LHCN-M2 (cell line): ENCODE measurements at regions not wholly inside any gene's neighbourhood (a gene's known extent, or its start where the extent isn't known, plus 50 kb on each side); places are given as distances from the start of the nearest gene placed in this dataset.
A peak's percentile ranks its signal among the peaks of the same experiment; 100 is the strongest.
"Not testable (repeated sequence)": the region's sequence is repeated elsewhere in the genome, so short reads cannot be mapped to it uniquely, and the experiment has no call there.

Experiments
- DNase-seq: peaks from one replicate; pipeline ENCODE4 v3.0.0-alpha.2; 2012; ENCODE audit warnings: low read depth

DNA sequence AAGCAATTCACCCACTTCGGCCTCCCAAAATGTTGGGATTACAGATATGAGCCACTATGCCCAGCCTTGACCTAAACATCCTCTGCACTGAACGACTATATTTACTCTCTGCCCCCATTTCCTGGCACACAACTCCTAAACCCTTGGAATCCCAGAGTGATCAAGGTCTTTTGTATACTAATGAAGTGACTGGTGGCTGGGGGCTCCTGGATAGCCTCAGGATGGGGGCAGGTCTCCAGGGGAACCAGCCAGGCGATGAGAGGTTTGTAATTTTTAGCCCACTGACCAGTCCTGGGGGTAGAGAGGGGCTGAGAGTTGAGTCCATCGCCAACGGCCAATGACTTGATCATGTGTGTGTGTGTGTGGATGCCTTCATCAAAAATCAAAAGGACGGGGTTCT, 71.1 kb downstream of the FAM50B start:
- no peak for DNase-seq

DNA sequence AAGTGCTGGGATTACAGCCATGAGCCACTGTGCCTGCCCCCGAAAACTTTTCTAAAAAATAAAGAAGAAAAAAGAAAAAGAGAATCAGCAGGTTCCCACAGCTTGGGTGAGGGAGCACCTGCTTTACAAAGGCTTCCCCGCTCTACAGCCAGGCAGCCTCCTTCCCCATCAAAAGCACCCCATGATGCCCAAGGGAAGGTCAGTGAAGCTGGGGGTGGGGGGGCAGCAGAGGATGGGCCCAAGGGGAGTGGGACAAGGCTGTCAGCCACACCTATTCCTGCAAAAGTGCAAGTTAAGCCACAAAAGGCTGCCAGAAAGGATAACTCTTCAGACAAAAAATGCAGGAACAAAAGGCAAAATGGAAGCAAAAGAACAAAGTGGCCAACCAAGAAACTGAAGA, 72.5 kb downstream of the FAM50B start:
- DNase-seq: no peak

DNA sequence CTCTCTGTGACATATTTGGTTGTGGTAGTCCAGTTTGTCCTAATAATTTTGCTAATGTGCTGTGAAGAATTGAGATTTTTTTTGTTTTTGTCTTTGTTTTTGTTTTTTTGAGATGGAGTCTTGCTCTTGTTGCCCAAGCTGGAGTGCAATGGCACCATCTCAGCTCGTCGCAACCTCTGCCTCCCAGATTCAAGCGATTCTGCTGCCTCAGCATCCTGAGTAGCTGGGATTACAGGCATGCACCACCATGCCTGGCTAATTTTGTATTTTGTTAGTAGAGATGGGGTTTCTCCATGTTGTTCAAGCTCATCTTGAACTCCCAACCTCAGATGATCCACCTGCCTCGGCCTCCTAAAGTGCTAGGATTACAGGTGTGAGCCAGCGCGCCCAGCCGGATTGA, 73.4 kb downstream of the FAM50B start:
- not testable (repeated sequence) for DNase-seq

DNA sequence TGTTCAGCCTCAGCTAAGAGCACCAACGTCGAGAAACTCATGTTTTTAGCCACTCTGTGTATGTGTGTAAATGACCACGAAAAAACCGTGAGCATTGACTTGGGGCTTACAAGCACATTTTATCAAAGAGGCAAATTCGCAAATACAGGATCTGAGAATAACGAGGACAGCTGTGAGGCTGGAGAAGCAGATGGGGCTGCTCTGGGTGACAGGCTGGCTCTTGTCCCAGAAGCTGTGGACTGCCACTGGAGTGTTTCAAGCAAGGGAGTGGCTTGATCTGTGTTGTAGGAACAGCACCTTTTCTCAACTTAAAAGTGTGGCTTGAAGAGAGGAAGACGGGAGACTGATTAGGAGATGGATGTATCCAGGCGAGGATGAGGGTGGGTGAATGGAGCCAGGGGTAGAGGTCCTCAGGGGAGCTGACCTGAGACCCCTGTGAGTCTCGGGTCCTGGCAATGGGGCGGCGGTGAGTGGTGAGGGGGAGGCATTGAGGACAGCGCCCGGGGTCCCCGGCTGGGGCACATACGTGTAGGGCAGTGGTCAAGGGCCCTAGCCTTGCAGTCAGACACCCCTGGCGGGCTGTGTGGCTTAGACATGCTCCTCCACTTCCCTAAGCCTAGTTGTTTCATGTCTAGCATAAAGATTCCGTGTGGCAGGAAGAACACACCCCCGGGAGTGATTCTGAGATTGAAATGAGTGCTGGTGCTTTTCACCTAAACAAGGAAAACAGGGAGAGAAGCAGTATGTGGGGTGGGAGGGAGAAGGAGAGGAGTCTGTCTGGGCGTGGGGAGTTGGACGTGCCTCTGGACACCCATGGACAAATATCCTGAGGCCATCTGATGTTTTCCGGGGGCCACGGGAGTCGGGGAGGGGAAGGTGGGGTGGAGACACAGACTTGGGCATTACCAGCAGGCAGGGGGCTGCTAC, 76.3 kb downstream of the FAM50B start:
- DNase-seq: peak; percentile 35

DNA sequence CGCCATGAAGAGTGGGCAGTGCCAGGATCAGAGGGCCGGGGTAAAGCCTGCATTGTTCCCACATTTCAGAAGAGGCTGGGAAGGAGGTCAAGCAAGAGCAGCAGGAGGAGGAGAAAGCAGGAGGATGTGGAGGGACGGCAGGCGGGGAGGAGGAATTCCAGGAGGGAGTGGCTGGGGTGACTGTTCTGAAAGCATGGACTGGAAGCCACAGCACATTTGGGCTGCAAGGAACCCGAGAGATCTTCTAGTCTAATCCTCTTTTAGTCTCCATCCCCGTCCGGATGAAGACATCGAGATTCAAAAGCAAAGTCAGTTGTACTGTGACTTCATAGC, 76.9 kb downstream of the FAM50B start:
- peak; percentile 54 for DNase-seq

DNA sequence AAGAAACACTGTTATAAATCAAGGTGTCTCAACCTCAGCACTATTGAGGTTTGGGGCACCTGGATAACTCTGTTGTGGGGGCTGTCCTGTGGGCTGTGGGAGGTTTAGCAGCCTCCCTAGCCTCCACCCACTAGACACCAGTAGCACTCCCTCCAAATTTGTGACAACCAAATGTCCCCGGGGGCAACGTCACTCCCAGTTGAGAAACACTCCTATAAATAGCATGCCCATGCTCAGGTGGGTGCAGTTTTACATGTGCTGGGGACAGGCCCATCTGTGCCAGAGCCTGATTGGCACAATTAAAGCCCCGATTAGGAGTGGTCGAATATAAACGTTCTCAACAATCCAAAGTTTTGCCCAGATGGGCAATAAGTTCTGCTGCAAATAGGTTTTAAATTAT, 78.9 kb downstream of the FAM50B start:
- DNase-seq: no peak

DNA sequence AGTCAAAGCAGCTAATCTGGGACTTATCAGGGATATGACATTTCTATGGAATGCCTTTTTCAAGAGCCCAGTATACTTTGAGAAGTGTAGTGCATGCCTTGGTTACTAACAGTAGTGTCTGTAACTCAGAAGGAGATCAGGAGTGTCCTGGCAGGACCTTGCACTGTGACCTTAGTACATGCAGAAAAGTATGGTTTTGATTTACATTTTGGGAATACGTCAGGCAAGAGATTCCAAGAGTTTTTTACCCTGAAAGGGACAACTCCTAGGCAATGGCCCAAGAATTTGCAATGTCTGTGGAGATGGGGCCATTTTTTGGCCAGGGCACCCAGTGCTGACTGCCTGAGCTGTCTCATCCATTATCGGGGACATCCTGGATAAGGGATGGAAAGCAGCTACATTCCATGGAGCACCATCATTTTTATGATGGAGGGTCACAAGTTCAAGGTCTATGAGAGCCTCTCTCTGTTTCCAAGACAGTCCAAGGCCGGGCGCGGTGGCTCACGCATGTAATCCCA, 80.2 kb downstream of the FAM50B start:
- no peak for DNase-seq

DNA sequence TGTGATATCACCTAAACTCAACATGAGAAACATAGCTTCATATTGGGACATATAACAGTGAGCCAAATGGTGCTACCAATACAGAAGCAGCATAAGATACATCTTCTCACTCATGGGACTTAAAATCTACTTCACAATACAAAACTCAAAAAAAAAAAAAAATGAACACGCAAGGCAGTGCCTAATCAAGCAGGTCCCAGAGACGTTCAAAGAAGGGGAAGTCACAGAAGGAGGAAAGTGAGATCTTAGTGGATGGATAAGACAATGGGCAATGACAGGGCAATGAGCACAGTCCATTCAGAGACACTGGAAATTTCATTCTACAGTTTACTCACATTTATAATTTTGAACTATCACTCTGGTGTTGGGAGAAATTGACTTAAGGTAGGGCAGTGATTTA, 88.3 kb downstream of the FAM50B start:
- no peak for DNase-seq

DNA sequence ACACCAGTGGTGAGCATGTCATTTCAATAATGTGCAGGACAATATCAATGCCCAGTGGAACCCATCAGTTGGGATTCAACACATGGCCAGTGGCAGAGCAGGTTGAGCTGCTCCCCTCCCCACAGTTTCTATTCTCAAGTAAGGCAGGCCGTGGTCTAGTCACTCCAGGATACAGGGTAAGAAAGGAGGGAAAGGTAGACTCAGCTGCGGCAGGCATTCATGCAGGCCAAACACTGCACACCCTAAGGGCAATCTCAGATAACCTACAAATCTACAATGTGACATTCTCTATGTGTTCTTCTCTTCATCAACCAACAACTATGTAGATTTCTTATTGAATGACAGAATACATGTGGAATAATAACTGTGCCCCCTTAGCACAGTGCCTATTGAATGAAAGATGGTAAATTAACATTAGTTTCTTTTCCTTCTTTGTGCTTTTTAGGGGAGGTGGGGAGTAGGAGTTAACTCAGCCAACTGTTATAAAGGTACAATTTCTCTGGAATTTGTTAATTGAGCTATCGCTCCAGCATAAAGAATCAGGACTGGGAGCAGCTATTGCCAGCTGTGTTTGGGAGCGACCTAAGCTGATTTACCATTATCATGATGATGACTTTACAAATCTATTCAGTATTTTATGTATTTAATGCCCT, 89.7 kb downstream of the FAM50B start:
- DNase-seq: no peak

DNA sequence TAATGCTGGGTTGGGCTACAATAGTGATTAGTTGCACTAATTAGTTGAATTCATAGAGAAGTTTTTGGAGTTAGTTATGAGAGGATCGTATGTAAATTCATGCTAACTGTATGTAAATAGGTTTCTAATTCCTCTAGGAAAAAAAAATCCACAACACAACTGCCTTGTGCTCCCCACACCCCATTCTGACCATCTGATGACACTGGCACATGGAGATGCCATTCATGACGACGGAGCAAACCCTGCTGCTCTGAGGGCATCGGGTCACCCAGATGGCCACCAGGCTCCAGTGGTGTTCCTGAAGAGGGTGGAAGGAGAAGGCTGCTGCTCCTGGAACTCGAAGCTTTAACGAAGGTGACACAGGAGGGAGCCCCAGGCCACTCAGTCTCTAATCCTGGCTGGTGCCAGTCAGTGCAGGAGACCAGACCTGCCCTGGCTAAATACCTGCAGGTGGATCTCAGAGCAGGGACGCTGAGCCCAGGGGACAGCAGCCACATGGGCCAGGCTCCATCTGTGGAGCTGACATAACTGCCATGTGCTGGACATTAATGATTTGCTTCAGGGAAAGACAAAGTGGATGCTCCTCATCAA, 90.3 kb downstream of the FAM50B start:
- no peak for DNase-seq

DNA sequence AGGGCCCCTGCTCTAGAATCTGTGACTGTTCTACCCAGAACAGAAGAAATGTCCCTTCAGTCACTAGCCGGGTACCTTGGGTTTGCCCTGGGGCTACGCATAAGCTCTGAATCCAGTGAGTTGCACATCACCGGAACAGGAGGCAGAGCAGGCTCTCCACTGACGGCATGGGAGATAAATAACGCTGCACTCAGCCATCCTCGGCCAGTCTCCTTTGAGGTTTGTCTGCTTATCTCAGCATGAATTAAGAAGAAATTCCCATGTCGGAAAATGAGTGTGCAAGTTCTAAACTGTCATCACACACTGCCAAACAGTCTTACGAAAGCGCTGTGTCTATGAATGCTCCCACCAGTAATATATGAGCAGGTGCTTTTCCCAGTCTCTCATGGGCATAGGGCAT, 90.8 kb downstream of the FAM50B start:
- no peak for DNase-seq

DNA sequence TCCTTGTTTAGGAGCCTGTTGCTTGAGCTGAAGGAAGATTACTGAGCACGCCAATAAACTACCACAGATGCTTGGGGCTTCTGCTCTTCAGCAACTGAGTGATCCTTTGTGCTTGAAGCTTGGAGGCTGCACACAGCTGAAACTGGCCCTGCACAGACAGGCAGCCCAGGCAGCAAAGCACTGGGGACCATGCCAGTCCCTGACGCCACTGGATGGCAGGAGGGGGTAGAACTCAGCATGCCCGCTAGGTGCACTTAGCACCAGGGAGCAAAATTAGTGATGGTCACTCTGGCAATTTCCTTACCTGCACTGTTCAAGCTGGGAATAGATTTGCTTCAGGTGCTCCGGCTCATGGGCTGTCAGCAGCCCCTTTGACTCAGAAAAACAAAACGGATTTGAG, 91.5 kb downstream of the FAM50B start:
- no peak for DNase-seq

DNA sequence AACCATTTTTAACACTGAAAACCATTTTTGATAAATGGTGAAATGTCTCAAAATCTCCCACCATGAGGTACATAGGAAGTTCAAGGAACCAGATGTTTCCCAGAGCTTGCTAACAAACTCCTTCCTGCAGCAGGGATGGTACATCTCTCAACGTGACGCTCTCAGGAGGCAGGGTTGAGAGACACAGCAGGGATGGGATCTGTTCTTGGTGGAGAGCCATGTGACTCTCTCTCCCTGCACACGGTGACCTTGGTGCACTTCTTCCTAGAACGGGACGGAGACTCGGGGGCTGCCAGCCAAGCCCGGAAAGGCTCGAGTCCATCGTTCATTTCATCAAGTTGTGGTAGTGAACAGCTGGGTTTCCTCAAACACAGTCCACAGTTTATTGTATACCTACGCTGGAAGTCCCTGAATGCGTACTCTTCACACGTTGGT, 94.2 kb downstream of the FAM50B start:
- DNase-seq: no peak

DNA sequence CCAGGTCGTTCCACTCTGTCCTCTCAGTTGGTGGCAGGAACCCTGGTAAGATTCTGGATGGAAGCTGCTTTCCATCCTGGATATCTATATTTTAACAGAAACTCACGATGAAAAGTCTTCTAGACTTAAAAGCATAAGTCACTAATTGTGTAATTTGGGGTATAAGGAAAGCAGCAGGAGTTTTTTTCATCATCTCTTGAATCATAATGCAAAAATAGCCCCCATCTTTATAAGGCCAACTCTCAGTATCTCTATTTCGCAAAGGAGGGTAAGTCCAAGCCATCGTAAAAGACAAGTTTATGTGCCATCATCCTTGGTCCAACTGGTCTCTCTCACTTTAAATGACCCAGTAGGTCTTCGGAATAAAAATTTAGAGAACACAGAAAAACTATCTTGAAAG, 95.1 kb downstream of the FAM50B start:
- no peak for DNase-seq

DNA sequence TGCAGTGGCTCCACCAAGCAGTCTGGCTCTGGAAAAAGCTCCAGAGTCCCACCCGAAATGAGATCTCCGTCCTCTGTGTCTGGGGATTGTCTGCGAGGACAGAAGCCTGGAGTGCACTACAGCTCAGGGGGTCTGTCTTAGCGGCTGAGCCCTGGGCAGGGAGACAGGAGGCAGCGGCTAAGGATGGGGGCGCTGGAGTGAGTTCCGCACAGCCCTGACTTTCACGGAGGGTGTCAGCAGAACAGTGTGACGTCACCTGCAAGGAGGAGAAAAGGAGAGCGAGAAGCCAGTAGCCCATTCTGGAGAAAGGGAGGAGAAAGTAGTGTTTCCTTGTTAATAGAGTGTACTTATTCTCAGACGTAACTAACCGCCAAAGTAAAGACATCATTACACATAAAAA, 97.6 kb downstream of the FAM50B start:
- peak; percentile 37 for DNase-seq

DNA sequence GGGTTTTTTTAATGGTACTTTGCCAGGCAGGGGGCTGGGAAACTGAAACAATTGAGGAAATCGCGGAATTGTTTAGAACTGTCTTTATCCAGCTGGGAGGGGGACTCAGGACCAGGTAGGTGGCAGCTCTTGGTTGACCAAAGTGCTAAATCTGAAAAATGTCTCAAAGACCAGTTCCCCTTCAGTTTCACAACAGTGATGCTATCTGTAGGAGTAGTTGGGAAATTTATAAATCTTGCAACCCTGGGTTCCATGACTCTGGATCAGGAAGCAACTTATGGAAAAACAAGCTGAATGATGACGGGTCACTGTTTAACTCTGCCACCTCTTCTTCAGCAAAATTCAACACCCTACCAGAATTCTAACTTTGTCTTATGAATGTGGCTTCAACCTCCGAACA, 99.7 kb downstream of the FAM50B start:
- no peak for DNase-seq

DNA sequence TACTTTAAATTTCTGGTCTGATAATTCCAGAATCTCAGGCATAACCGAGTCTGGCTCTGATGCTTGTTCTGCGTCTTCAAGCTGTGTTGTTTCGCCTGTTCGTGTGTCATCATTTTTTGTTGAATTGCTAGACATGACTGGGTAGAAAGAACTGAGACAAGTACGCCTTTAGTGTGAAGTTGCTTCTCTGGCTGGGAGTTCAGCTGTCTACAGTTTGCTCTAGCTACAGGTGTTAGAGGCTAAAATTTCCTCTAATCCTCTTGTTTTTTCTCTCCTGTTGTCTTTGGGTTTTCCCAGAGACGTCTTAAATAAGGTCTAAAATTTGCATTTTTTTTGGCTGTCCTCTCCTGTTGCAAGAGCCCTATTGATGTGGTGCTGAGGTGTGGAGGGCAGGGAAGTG, 100.3 kb downstream of the FAM50B start:
- no peak for DNase-seq

DNA sequence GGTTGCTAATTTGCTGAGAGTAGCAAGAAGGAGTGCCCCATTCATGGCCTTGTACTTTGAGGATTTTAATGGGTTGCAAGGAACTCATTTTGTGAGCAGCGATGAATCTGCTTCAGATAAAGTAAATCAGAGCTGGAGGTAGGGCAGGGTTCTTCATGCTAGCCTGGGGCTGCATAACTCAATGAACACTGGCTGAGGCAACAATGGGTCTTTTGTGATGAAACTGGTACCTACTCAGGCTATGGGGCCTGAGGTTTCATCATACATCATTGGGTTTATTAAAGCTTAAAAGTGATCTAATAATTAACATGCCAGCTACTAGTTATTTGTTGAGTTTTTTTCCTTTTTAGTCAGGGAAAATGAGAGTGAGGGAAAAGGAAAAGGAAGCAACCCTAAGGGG, 106.9 kb downstream of the FAM50B start:
- DNase-seq: no peak

DNA sequence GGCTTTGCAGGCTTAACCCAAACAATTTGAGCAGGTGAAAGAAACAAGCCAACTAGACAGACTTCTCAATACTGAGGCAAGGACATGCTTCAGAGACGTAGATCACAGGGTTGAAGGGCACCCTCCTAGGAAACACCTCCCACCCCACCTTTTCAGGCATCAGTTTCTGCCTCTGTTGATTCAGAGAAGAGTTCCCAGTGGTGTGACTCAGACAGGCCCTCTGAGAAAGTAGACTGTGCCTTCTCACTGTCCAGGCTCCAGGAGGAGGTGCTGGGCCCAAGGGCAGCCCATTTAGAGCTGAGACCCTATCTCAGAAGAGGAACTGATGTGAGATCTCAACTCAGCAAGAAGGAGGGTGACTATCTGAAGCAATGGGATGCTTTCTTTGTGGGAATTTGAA, 108.1 kb downstream of the FAM50B start:
- DNase-seq: no peak

DNA sequence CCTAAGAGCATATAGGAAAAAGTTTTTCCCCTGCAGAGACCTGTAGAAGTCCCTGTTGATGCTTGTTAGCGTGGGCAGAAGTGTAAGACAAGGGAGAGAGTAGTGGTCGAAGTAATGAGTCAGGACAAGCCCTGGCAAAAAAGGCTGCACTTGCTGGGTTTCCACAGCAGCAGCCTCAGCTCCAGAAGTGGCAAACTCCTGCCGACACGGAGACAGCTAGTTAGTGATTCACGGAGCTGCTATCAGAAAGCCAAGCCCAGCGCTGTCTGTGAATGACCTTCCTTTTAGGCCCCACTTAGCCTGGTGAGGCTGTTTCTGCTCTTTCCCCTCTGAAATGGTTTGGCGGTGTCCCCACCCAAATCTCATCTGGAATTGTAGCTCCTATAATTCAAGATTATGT, 109.1 kb downstream of the FAM50B start:
- no peak for DNase-seq

DNA sequence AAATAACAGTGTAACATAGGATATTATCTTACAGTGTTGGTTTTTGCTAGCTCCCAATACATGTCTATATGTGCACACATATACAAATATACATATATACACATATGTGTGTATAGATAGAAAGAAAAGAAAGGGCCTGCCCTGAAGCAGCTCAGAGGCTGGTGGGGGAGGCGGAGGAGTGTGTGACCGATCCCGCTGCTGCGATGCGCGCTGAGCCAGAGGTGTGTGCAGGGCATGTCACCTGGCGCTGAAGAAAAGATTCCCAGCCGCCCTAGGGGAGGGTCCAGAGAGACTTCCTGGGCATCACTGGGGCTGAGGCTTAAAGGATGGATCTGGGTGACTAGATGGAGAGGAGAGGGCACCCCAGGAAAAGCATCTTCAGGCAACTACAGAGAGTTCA, 110.2 kb downstream of the FAM50B start:
- no peak for DNase-seq

DNA sequence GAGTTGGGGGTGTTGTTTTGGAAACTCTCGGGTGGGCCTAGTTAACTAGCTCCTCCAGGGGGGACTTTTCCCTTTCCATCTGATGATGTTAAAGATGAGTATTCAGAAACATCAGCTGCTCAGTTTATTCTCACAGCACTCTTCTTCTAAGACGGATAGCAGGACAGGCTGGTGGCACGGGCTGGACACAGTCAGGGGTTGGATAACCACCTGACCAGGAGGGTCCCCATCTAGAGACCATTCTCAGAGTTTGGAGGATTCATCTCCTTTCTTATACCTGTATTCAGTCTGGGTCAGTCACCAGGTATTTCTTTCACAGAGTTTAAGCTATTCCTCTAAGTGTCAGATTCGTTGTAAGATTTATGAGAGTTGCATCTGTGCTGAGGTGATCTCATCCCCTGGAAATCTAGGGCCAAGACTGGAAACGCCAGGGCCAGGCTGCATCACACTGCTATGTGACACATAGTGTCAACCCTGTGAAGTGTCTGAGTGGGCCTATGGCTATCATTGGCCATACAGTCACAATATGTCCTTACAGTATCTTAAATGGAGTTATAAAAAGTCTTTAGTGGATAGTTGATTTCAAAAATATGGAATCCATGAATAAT, 111.7 kb downstream of the FAM50B start:
- peak; percentile 87 for DNase-seq
